ENCODE measurements at regions not wholly inside any gene's neighbourhood (a gene's known extent, or its start where the extent isn't known, plus 50 kb on each side); places are given as distances from the start of the nearest gene placed in this dataset.

- DNase-seq, result no peak
Measured at GRCh38 chr14:65937079-65937959, 524.8 kb downstream of the FUT8 start.

GRCh38 chr14:65937960-65938316 lies 525.4 kb downstream of the FUT8 start:
- DNase-seq, result no peak

DNA sequence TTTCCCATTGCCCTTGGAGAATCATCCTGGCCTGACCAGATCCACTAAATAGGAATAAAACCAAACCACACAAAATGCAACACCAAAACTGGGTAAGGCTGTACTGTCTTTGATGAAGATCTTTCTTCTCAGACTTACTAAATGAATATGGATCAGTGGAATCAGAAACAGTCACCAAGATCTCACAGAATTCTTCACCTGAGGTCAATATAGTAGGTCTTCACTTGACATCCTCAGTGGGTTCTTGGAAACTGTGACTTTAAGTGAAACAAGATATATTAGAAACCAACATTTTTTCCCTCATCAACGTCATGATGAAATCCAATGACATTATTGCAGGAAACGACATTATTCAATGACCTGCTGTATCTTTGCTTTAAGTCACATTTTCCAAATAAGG lies 526.2 kb downstream of the FUT8 start:
- DNase-seq, result no peak

DNA sequence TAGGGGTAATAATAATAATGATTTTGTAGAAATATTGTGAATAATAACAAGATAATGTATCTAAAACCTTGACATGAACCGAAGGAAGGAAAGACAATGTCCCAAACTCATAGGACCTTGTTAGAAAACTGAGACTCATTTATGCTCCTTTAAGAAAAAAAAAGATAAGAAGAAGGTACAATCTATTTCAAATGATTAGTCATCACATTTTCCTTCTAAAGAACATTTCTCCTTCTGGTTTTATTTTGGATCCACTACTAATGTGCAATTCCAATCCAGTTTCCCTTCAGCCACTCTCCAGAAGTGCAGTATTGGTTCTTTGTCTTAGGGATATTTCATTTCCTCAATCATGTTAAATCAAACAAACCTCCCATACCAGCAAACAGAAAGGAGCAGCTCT lies 526.7 kb downstream of the FUT8 start:
- no peak for DNase-seq

DNA sequence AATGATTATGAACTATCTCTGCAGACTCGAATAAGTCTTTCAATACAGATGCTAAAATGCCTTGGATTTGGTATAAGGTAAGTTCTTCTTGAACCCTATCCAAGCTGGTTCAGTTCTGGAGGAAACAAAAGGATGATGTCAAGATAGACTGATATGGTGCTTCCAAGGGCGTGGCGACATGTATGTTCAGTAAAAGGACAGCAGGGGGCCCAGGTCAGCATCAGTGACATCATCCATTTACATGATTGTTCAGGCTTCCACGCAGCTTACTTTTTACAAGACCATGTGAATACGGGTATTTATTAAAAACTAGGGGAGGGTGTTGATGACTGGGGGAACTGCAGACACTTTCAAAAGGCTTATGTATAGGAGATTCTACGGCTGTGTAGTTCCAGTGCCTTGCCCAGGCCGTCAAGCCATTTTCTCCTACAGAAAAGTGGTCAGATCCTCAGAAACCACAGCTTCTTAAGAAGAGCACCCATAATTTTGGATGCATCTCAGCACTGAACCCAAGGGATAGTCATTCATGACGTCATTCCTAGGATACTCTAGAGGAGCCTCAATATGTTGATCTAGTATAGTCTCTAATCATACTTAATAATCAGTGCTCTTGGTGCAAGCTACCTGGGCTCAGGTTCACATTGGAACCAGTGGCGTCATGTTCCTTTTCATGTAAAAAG lies 527.7 kb downstream of the FUT8 start:
- DNase-seq, result no peak

- DNase-seq, result no peak
Measured at GRCh38 chr14:65941091-65941490, 528.6 kb downstream of the FUT8 start.

DNA sequence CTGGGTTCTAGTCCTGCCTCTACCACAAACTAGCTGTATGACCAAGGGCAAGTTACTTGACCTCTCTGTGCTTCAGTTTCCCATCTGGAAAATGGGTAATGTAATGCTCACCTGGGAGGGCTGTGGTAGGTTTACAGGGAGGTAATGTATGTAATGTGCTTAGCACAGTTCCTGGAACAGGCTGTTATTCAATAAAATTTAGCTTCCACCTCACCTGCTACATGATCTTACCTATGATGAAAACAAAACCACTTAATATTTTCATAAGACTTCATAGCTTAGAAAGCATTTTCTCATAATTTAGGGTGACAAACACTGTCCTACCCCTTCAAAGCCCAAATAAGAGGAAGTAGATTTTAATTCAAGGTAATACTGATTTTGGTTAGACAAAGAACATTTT lies 530.6 kb downstream of the FUT8 start:
- DNase-seq, result no peak

- DNase-seq, result no peak
Measured at GRCh38 chr14:65943916-65944410, 531.4 kb downstream of the FUT8 start.

DNA sequence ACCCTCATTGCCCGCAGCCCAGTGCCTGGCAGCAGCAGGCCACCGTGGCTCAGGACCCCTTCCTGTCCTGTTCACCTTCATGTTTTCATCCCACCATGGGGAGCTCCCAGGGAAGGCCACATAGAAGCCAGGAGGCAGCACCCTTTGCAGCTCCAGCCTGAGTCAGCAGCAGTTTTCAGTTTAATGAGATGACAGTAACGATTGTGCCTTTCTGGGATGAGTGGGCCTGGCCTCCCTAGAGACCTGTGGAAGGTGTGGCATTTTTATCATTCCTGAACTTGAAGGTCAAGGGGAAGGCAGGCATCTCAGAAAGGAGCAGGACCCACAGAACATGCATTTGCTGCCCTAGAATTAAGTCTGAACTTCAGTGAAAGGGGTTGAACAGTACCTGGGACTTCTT lies 532.8 kb downstream of the FUT8 start:
- no peak for DNase-seq

DNA sequence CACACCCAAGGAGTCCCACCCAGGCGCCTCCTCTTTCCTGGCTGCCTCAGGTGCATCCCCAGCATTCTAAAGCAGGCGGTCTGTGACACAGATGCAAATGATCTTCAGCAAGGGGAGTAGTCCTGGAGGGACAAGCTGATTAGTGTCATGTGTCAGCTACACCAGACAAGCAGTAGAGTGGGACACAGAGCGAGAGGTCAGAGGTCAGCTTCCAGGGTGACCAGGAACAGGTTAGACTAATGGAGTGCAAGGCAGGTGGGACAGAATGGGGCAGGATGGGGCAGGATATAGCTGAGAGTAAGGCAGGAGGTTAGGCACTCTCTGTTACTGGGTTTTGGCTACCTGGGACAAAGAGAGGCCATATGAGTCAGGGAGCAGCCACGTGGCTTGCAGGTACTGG lies 534.0 kb downstream of the FUT8 start:
- DNase-seq, result no peak

- DNase-seq, result no peak
Measured at GRCh38 chr14:65948302-65948701, 535.8 kb downstream of the FUT8 start.

- DNase-seq, result no peak
Measured at GRCh38 chr14:65949711-65950516, 536.3 kb upstream of the CCDC196 start.

DNA sequence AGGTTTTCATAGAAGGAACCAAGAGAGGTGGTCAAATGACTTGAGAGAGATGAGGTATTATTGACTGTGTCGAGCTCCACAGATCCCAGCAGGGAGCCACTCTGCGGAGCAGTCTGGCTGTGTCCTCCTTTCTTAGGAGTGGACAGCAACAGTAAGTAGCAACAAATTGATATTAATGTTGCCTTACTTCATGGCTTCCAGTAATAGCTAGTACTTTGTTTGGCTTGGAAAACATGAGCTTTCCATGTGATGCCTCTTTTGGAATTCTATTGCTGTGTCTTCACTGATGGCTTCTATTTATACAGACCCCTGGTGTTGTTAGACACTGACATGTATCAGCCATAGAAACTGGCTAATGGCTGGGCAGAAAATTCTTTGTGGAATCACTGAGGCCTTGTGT lies 531.2 kb upstream of the CCDC196 start:
- DNase-seq, result no peak

DNA sequence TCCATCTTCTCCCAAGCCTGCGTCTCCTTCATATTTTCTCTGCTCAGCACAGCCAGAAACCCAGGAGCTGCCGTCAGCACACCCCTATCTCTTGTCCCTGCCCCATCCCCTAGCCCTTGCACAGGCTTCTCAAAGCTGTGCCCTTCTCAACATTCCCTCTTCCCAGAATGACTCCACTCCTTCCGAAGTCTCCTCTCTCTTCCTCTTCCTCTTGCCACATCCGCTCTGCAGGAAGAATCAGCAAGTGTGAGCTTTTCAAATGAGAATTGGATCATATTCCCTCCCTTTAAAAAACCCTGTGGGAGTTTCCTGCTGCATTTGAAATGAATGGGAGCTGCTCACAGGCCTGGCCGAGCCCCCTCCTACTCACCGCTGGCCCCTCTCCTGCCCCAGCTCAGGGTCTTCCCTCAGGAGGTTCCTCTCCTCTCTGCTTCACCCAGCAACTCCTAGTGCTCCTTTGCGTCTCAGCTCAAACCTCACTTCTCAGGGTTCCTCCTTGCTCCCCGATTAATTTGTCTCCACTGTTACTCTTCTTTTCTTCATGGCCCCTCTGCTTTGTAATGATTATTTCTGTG lies 528.5 kb upstream of the CCDC196 start:
- no peak for DNase-seq

- no peak for DNase-seq
Measured at GRCh38 chr14:65958664-65959562, 527.3 kb upstream of the CCDC196 start.

GRCh38 chr14:65959563-65960024 lies 526.6 kb upstream of the CCDC196 start:
- no peak for DNase-seq

GRCh38 chr14:65961004-65961403 lies 525.2 kb upstream of the CCDC196 start:
- DNase-seq, result no peak

- DNase-seq, result no peak
Measured at GRCh38 chr14:65962952-65963351, 523.2 kb upstream of the CCDC196 start.

GRCh38 chr14:65964366-65964765 lies 521.8 kb upstream of the CCDC196 start:
- DNase-seq, result no peak

GRCh38 chr14:65966188-65966587 lies 520.0 kb upstream of the CCDC196 start:
- no peak for DNase-seq

- no peak for DNase-seq
Measured at GRCh38 chr14:65972346-65972870, 513.8 kb upstream of the CCDC196 start.

- DNase-seq, result no peak
Measured at GRCh38 chr14:65972891-65973290, 513.3 kb upstream of the CCDC196 start.
